GM12878 (cell line): ENCODE measurements at regions not wholly inside any gene's neighbourhood (a gene's known extent, or its start where the extent isn't known, plus 50 kb on each side); places are given as distances from the start of the nearest gene placed in this dataset.

ENCODE experiments used
- BRCA1 ChIP-seq: IDR thresholded peaks from 2 replicates; pipeline ENCODE4 v1.6.1; 2011; ENCODE audit warnings: low read depth, low read length, improper control_type of control experiment
- CBFB ChIP-seq: IDR thresholded peaks from 2 replicates; pipeline ENCODE4 v1.6.1; 2016; ENCODE audit warnings: antibody characterized with exemption, low read depth
- CEBPZ ChIP-seq: fragments of 150-350 bp; IDR thresholded peaks from 2 replicates; pipeline ENCODE4 v1.6.1; 2016; ENCODE audit warnings: low read depth, low read length
- E2F8 ChIP-seq: fragments of 450-650 bp; IDR thresholded peaks from 2 replicates; pipeline ENCODE4 v1.6.1; 2018; ENCODE audit warnings: mild to moderate bottlenecking, low read depth, moderate library complexity; ENCODE audit not compliant: partially characterized antibody
- NKRF ChIP-seq: fragments of 450-650 bp; conservative IDR thresholded peaks from 2 replicates; pipeline ENCODE4 v1.6.1; 2017; ENCODE audit warnings: mild to moderate bottlenecking, moderate library complexity
- TF ChIP-seq, protein P1 (sequence below), 3 experiments: IDR thresholded peaks in 2 of 3; conservative IDR thresholded peaks in 1 of 3; 2 replicates each; pipeline ENCODE4 v1.5.1; 2011; ENCODE audit warnings: low read depth in 3 of 3, low read length in 3 of 3, mild to moderate bottlenecking in 3 of 3, control low read depth in 2 of 3, moderate library complexity in 2 of 3, inconsistent platforms in 1 of 3, mixed read lengths in 1 of 3; ENCODE audit not compliant: control insufficient read depth in 2 of 3, insufficient read depth in 1 of 3; ENCODE audit errors: extremely low read depth in 1 of 3
- TF ChIP-seq, protein P2 (sequence below): IDR thresholded peaks from 2 replicates; pipeline ENCODE4 v1.6.1; 2012; ENCODE audit warnings: mild to moderate bottlenecking, low read depth, low read length

DNA sequence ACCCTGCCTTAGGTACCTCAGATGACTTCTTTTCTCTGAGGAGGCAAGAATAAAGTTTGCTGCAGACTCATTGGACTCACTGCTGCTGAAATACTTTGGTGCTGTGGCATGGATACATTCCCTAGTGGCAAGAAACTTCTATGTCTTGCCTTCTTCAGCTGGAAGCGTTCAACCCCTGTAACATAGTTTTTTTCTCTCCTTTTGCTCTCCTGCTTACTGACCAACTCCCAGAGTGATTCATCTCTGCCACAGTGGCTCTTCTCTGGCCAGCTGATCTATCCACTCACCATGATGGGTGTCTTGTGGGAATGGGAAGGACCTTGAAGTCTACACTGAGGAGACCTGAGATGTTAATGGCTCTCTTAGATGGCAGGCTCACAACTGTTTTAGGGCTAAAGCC, 309.3 kb upstream of the LRRTM4 start:
- TF ChIP-seq, protein P1, sequence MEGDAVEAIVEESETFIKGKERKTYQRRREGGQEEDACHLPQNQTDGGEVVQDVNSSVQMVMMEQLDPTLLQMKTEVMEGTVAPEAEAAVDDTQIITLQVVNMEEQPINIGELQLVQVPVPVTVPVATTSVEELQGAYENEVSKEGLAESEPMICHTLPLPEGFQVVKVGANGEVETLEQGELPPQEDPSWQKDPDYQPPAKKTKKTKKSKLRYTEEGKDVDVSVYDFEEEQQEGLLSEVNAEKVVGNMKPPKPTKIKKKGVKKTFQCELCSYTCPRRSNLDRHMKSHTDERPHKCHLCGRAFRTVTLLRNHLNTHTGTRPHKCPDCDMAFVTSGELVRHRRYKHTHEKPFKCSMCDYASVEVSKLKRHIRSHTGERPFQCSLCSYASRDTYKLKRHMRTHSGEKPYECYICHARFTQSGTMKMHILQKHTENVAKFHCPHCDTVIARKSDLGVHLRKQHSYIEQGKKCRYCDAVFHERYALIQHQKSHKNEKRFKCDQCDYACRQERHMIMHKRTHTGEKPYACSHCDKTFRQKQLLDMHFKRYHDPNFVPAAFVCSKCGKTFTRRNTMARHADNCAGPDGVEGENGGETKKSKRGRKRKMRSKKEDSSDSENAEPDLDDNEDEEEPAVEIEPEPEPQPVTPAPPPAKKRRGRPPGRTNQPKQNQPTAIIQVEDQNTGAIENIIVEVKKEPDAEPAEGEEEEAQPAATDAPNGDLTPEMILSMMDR (IDR thresholded peaks at IDR 0.05 in 2 of 3, conservative IDR thresholded peaks at IDR 0.05 in 1 of 3; ENCODE audit: control insufficient read depth in 2 of 3, extremely low read depth in 1 of 3, insufficient read depth in 1 of 3, low read depth in 3 of 3, low read length in 3 of 3), result no peak
- TF ChIP-seq NKRF (no peak), BRCA1 (no peak), E2F8 (no peak), CEBPZ (no peak), CBFB (no peak)
- TF ChIP-seq, protein P2, sequence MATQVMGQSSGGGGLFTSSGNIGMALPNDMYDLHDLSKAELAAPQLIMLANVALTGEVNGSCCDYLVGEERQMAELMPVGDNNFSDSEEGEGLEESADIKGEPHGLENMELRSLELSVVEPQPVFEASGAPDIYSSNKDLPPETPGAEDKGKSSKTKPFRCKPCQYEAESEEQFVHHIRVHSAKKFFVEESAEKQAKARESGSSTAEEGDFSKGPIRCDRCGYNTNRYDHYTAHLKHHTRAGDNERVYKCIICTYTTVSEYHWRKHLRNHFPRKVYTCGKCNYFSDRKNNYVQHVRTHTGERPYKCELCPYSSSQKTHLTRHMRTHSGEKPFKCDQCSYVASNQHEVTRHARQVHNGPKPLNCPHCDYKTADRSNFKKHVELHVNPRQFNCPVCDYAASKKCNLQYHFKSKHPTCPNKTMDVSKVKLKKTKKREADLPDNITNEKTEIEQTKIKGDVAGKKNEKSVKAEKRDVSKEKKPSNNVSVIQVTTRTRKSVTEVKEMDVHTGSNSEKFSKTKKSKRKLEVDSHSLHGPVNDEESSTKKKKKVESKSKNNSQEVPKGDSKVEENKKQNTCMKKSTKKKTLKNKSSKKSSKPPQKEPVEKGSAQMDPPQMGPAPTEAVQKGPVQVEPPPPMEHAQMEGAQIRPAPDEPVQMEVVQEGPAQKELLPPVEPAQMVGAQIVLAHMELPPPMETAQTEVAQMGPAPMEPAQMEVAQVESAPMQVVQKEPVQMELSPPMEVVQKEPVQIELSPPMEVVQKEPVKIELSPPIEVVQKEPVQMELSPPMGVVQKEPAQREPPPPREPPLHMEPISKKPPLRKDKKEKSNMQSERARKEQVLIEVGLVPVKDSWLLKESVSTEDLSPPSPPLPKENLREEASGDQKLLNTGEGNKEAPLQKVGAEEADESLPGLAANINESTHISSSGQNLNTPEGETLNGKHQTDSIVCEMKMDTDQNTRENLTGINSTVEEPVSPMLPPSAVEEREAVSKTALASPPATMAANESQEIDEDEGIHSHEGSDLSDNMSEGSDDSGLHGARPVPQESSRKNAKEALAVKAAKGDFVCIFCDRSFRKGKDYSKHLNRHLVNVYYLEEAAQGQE, result no peak
